Smooth muscle cell of the brain vasculature (primary cell): ENCODE measurements at regions not wholly inside any gene's neighbourhood (a gene's known extent, or its start where the extent isn't known, plus 50 kb on each side); places are given as distances from the start of the nearest gene placed in this dataset.
"Not testable (repeated sequence)": the region's sequence is repeated elsewhere in the genome, so short reads cannot be mapped to it uniquely, and the experiment has no call there.

Experiments used
- DNase-seq: peaks from one replicate; pipeline ENCODE4 v3.0.0-alpha.2; 2012; ENCODE audit warnings: low read depth, low spot score

DNA sequence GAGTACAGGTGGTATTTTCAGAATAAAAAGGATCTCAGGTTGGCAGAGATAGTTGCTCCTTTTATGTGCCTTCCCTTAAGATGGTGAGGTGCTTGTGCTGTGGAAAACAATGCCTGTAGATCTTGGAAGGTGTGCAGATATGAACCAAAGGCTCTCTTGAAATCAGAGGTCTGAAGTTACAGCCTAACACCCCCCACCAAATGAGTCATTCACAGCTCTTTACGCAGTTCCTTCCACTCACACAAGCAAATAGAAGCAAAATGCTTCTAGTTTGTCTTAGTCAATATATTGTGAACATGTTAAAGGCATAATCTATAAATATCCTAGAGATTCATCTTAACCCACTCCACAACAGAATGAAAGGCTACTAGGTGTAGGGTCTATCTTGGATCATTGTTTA lies 128.9 kb upstream of the NR5A2 start:
- DNase-seq = no peak

DNA sequence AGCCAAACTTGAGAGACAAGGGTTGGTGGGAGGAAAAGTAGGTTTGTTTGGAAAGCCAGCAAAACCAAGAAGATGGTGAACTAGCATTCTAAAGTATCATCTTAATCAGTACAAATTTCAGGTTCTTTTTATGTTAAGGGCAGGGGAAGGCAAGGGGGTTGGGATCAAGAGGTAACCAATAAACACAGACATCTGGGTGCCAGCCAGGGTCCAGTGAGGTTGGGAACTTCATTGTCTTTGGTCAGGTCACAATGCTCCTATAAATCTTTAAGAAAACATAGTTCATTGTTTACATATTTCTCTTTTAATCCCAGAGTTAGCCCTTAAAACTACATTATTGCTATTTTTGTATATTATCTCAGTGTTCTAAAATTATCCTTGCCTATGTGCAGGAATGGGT lies 126.2 kb upstream of the NR5A2 start:
- DNase-seq = no peak

DNA sequence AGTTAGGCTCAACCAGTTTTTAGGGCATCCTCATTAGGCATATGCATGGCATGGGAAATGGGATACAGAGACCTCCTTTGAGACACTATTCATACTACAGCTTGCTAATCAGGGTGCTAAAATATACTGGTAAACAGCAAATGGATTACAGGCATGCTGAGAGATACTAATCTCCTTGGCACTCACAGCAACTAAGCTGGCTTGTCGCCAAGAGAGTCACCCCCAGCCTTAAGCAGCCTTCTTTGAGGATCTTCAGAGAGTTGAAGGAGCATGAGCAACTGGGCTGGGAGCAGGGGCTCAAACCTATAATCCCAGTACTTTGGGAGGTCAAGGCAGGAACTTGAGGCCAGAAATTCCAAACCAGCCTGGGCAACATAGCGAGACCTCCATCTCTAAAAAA lies 120.1 kb upstream of the NR5A2 start:
- DNase-seq = no peak

DNA sequence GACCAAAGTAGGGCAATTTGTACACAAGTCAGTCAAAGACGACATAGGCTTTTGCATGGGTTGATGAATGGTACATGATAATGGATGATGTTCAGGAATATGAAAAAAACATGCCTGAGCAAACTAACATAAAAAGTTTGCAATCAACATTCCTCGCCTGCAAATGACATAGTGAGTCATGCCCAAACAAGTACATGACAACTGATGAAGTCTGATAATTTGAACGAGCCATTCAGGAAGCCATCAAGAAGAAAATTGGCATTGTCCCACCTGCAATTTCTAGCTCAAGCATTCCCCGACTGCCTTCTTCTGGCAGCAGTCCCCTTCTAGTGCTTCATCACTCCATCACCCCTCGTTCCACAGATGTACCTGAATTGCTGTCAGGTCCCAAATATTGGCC lies 118.4 kb upstream of the NR5A2 start:
- DNase-seq = no peak

DNA sequence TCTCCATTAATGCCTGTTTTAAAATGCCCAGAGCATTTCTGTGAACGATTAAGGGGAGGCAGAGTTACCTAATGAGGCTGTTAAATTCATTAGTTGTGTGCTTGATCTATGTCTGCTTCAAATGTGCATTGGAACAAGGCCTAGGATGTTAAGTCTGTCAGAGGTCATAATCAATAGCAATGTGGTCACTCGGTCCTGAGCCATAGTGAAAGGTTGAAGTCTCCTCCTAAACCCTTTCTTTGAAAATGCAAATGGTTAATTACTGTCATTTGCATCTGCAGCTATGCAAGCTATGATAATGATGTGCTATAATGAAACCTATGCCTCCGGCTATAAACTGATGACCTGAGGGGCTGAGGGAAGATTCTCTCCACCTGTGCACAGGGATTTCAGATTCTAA lies 114.2 kb upstream of the NR5A2 start:
- DNase-seq = no peak

DNA sequence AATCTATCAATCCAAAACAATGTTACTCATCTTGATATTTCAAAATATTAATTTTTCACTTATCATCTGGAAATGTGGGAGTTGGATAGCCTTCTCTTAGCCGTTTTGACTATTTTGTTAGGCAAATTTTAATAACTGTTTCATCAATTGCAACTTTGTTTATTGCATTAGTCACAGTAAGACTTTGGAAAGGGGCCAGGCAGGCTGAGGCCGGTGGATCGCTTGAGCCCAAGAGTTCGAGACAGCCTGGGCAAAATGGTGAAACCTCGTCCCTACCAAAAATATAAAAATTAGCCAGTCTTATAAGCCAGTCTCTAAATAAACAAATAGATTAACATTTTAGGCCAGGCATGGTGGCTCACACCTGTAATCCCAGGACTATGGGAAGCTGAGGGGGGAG lies 113.0 kb upstream of the NR5A2 start:
- no peak for DNase-seq

DNA sequence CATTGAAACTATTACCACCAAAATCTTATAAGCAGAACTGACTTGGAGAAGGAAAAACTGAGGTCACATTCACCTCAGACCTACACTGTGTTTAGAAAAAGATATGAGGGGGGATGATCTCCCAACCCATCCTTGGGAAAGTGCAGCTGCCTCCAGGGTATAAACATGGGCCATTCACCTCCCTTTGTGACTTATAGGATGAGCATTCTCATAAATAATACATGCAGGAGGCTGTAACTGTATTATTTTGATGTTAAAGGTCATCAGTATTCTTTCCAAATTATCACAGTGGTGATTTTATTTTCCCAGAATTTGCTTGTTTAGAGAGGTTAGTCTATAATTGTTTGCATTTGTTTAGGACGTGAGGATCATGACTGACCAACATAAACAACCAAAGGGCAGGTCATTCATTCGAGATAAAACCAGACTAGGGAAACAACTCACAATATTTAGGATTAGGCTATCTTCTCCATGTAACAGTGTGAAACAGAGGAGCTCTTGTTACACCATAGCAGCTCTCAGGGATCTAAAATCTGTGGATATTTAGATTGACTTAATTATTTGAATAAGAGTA lies 109.2 kb upstream of the NR5A2 start:
- no peak for DNase-seq

DNA sequence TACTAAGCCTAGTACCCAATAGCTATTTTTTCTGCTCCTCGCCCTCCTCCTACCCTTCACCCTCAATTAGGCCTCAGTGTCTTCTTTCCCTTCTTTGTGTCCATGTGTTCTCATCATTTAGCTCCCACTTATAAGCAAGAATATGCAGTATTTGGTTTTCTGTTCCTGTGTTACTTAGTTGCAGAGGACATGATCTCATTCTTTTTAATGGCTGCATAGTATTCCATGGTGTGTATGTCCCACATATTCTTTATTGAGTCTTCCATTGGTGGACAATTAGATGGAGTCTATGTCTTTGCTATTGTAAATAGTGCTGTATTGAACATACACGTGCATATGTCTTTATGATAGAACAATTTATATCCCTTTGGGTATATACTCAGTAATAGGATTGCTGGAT lies 106.9 kb upstream of the NR5A2 start:
- no peak for DNase-seq

DNA sequence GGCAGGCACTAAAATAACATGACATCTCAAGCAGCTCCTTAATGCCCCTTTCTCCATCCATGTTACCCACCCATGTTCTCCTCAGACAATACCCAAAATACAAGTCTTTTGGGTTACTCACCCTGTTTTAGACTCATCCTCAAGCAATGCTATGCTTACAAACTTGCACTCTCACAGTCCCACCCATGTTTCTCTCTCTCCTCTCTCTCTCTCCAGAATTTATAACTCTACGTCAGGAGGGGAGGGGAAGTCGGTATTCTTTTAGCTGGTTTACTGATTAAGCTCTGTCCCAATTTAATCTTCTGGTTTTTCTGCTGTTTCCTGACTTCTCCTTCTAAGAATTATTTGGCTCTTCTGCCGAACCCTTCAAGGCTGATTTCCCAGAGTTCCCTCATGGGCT lies 98.0 kb upstream of the NR5A2 start:
- no peak for DNase-seq

DNA sequence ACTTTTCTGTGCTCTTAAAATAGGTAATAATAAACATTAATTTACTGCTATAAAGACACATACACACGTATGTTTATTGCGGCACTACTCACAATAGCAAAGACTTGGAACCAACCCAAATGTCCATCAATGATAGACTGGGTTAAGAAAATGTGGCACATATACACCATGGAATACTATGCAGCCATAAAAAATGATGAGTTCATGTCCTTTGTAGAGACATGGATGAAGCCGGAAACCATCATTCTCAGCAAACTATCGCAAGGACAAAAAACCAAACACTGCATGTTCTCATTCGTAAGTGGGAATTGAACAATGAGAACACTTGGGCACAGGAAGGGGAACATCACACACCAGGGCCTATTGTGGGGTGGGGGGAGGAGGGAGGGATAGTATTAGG lies 97.4 kb upstream of the NR5A2 start:
- DNase-seq = not testable (repeated sequence)

DNA sequence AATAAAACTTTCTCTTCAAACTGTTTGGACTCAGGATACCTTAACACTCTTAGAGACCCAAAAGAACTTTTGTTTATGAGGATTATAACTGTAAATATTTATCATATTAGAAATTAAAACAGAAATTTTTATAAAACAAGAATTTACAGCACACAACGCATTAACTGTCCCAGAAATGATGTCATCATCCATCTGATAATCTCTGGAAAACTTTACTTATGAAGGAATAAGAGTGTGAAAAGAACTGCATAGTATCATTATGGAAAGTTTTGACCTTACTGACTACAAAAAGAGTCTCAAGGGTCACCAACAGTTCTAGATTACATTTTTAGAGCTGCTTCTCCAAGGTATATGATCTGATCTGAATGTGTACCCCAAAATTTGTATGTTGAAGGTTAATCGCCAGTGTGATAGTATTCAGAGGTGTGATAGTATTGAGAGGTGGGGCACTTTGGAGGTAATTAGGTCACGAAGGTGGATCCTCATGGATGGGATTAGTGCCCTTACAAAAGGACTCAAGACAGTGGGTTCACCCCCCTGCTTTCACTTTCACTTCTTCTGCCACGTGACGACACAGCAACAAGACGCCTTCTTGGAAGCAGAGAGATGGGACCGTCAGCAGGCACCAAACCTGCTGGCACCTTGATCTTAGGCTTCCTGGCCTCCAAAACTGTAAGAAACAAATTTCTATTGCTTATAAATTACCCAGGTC lies 95.7 kb upstream of the NR5A2 start:
- no peak for DNase-seq

DNA sequence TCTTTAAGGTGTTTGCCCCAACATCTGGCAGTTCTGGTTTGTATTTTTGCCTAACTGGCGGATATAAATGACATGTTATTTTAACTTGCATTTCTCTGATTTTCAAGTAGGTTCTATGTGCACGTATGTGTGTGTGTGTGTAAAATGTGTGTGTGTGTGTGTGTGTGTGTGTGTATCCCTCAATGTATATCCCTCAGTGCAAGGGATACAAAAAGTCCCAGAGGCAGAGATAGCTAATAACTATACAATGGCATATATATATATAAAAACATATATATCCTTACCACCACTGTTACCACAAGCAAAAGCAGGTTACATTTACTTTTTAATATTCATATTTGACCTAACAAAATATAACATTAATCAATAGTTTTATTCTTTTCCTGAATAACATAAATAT lies 95.0 kb upstream of the NR5A2 start:
- no peak for DNase-seq

DNA sequence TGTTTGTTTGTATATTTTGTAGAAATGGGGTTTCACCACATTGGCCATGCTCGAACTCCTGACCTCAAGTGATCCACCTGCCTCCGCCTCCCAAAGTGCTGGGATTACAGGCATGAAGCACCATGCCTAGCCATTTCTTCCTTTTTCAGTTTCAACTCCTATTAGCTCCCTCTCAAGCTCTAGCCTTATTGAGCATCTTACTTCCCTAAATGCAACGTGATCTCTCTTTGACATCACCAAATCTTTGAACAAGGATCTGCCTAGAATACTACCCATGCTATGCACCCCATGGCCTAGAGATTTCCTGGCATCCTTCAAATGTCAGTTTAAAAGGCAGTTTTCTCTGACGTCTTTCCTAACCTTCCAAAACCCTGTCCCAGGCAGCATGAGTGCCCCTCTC lies 91.1 kb upstream of the NR5A2 start:
- no peak for DNase-seq

DNA sequence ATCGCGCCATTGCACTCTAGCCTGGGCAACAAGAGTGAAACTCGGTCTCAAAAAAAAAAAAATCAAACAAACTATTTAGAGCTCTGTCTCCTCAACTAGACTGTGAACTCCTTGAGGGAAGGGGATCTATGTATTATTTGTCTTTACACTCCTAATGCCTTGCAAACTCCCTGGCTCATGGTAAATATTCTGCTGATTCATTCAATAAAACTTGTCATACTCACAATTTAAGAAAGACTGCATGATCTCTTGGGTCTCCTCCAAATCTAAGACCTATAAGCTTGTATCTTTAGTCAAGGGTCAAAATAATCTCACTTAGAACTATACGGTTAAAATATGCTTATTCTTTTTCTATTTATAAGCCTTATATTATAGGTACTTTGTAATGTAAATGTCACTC lies 90.3 kb upstream of the NR5A2 start:
- no peak for DNase-seq

DNA sequence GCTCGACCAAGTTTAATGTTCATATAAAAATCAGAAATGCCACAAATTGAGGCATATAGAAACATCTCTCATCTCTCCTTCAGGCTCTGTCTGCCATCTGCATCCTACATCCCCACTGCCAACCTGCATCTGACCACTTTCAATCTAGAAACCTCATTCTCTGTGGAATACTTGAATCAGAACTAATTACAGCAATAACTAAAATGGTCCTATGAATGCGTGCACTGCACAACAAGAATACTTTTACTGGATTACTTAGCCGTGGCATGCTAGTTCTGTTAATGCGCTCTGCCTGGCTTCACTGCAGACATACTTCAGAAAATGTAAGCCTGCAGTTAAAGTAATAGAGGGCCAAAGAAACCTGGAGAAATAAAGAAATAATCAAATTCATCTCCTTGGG lies 89.8 kb upstream of the NR5A2 start:
- no peak for DNase-seq

DNA sequence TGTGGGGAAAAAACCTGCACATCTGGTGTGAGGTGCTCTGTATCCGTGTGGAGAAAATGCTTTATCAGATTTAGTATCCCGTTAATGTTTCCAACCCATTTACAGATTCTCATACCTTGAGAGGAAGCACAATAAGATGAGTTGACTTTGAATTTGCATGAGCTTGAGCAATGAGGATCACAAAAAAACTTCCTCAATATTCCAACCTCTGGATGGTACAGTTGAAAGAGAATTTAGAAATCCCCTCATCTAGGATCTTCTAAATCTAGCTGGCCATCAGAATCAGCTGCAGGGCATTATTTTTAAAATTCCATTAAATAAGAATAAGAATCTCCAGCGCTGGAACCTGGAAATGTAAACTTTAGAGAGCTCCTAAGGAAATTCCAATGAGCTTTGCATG lies 82.5 kb upstream of the NR5A2 start:
- no peak for DNase-seq

DNA sequence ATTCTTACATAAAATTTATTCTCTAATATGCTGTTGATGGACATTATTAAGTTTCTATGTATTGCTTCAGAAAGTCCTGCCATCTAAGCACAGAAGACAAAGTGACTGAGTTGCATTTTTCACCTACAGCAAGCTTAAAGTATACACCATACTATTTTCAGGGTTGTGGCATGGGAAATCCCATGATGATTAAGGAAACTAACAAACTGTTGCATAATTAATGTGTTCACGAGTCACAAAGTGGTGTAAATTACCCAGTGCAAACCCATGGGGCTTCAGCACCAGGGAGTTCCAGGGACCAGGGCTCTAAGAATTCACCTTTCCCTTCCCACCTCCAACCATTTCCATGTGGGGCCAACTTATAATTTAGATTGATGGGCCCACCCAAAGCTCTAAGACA lies 81.9 kb upstream of the NR5A2 start:
- no peak for DNase-seq

DNA sequence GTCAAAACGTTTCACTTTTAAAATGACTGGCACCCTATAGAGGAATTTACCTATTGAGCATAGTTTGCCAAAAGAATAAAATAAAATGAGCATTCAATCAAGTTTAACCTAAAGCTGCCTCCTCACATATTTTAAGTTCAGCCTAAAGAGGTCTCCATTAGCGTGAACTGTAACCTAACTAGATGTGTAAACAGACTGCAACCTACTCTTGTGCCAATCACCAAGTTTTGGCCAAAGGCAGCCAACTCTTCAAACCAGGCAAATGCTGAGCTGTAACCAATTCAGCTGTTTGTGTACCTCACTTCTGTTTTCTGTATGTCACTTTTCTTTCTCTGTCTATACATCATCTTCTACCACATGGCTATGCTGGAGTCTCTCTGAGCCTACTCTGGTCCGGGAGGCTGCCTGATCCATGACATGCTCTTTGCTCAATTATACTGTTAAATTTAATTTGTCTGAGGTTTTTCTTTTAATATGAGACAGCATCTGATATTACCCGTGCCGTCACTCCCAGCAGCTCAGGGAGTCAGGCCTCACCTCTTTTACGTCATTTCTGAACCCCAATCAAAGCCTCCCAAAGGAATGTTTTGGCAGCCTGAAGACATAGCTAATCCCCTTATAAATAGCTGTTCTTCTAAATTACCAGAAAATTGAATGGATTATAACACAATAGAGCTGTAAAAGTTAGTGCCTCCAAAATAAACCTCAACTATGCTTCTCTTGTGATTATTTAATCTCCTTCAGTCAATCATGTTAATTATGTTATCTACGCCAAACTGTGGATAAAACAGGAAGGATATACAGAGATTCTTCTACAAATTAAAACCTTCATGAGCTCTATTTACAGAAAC lies 81.0 kb upstream of the NR5A2 start:
- DNase-seq = no peak

DNA sequence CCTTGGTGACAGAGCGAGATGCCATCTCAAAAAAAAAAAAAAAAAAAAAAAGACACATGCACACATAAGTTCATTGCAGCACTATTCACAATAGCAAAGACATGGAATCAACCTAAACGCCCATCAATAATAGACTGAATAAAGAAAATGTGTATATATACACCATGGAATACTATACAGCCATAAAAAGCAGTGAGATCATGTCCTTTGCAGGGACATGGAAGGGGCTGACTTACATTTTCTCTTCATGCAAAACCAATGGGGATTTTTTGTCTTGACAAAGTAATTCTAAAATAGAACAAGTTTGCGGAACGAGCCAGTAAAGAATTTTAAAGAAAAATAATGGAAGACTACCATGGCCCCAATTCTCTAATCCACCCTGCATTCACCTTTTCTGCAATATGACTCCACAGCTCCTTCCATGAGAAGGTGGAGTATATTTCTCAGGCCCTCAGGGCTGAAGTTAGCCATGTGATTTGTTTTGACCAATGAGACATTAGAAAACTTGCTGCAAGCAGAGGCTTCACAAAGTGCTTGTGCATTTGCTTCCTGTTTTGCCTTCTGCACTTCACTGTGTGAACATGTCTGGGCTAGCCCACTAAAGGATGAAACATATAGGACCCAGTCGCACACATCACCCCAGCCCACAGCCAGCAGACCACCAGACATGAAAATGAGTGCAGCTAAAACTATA lies 78.8 kb upstream of the NR5A2 start:
- DNase-seq = no peak

DNA sequence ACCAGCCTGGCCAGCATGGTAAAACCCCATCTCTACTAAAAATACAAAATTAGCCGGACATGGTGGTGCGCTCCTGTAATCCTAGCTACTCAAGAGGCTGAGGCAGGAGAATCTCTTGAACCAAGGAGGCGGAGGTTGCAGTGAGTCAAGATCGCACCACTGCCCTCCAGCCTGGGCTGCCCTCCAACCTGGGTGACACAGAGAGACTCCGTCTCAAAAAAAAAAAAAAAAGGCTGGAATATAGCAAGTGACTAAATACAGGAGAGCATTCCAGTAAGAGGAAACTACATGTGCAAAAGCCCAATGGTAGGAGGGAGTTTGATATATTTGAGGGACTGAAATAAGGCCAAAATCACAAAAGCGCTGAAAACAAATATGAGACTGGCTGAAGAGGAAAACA lies 76.5 kb upstream of the NR5A2 start:
- DNase-seq = not testable (repeated sequence)

DNA sequence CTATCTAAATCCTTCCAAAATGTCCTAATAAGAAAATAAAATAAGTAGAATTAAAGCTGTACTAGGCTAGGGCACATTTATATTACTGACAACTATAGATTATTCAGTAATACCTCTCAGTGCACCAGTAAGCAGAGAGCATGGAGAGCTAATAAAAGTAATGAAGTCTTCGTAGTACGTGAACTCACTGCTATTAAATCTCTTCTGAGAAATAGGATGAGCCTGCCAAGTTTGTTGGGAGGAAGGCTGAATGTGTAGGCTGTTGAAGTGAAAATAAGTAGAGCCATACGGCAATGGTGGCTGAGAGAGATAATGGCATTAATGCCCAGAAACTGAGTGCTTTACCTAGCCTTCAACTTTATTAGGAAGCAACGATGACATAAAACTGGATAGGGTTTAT lies 73.9 kb upstream of the NR5A2 start:
- DNase-seq = no peak

DNA sequence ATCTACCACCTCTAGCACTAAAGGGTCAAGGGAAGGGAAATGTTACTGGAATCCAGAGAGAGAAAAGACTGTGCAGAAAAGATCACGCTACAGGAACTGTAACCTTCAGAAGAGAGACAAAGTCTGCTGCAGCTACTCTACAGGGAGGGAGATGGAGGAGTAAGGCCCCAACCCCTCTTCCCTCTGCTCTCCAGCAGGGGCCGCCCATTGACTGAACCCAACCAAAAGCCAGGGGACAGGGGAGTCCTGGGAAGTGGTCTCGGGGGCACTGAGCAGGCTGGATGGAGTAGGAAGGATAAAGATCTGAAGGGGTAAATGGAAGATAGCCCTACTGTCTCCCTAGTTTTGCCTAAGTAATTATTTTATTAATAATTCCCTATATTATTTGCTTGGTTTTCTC lies 72.8 kb upstream of the NR5A2 start:
- DNase-seq = no peak
